GM10248 (cell line): ENCODE measurements at regions not wholly inside any gene's neighbourhood (a gene's known extent, or its start where the extent isn't known, plus 50 kb on each side); places are given as distances from the start of the nearest gene placed in this dataset.

Experiments used
- CTCF ChIA-PET: fragments of 300-600 bp; sonication (Branson Sonifier 250); formaldehyde crosslinking; extraction: SDS; loops from one replicate; lab custom pipeline; 2021; ENCODE audit warnings: antibody characterized with exemption; lab: Yijun Ruan, JAX
- POLR2A ChIA-PET: fragments of 350-650 bp; sonication (Branson Sonifier 250); formaldehyde crosslinking; extraction: SDS; loops from one replicate; lab custom pipeline; 2020; ENCODE audit warnings: antibody characterized with exemption; lab: Yijun Ruan, JAX
- DNase-seq: peaks from one replicate; pipeline ENCODE4 v3.0.0; 2012; ENCODE audit errors: extremely low spot score
- TF ChIP-seq, protein P1 (sequence below): IDR thresholded peaks from 2 replicates; pipeline ENCODE4 v1.5.1; 2012; ENCODE audit warnings: mild to moderate bottlenecking, low read depth; ENCODE audit errors: extremely low read depth, missing control alignments, control extremely low read depth

DNA sequence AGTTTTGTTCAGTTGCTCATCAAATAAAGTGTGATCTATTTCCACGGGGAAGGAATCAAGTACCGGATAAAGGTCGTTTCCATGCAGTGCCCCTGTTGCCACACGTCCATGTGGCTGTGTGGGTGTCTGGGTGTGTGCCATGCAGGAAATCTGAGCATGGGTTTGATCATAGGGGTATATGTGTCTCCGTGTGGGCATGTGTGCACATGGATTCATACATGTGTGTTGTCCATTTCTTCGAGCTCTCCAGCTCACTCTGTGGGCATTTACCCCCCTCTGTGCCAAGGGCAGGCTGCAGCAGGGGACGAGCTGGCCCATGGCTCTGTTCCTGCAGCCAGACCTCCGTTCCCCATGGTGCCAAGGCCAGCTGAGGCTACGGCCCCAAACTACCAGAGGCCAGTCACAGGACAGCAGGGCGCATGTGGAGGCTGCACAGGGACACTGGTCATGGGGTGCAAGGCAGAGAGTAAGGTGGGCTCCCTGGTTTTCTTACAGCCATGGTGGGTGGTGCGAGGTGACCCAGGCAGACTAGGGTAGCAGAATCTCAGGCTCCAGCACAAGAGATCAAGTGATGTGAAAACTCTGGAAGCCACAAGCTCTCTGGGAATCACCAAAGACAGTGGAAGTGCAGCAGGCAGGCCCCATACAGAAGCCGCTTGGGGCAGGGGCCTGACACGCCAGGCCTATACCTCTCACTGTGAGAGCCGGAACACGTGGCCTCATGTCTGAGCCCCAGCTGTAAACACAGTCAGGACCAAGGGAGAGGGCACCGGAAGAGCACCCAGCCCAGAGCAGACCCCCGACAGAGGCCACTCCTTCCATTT, 66.4 kb upstream of the RAB6C start:
- TF ChIP-seq, protein P1, sequence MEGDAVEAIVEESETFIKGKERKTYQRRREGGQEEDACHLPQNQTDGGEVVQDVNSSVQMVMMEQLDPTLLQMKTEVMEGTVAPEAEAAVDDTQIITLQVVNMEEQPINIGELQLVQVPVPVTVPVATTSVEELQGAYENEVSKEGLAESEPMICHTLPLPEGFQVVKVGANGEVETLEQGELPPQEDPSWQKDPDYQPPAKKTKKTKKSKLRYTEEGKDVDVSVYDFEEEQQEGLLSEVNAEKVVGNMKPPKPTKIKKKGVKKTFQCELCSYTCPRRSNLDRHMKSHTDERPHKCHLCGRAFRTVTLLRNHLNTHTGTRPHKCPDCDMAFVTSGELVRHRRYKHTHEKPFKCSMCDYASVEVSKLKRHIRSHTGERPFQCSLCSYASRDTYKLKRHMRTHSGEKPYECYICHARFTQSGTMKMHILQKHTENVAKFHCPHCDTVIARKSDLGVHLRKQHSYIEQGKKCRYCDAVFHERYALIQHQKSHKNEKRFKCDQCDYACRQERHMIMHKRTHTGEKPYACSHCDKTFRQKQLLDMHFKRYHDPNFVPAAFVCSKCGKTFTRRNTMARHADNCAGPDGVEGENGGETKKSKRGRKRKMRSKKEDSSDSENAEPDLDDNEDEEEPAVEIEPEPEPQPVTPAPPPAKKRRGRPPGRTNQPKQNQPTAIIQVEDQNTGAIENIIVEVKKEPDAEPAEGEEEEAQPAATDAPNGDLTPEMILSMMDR: no peak
- ChIA-PET POLR2A (no interaction called here), CTCF (no interaction called here)
- no peak for DNase-seq

DNA sequence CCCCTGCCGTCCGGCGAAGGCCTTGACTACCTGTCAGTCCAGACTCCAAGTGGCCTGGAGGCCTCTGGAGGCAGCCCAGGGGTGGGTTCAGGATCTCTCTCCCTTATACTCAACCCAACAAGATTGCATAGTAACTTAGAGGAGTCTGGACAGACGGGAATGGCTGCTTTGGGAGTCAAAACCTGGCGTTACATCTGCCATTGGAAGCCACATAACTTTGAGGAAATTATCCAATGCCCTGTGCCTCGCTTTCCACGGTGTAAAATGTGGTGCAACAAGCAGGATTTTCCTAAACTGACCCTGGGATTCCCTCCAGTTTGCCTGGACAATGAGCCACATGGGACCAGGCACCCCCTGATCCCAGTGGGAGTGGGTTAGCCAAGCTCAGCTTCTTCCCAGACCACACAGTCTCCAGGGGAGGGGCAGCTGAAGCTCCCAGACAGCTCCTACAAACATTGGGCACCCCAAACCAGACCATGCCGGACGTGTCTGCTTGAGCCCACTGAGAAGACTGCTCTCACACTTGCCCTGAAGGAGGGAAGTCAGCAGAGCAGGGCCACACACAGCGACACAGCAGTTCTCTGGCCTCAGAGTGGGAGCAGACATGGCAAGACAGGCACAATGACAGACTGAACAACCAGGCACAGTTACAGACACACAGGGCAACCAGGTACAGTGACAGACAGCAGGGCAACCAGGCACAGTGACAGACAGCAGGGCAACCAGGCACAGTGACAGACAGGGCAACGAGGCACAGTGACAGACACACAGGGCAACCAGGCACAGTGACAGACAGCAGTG, 65.6 kb upstream of the RAB6C start:
- CTCF ChIA-PET: no interaction called here
- POLR2A ChIA-PET: no interaction called here
- TF ChIP-seq, protein P1: no peak
- no peak for DNase-seq

- TF ChIP-seq, protein P1: no peak
- ChIA-PET POLR2A (no interaction called here), CTCF (no interaction called here)
- no peak for DNase-seq
Observed at GRCh38 chr2:129914538-129915302, 64.7 kb upstream of the RAB6C start.

- TF ChIP-seq, protein P1: no peak
- POLR2A ChIA-PET: no interaction called here
- DNase-seq: no peak
Observed at GRCh38 chr2:129915303-129915840, 64.1 kb upstream of the RAB6C start.

GRCh38 chr2:129918604-129919003, 60.9 kb upstream of the RAB6C start:
- CTCF ChIA-PET: no interaction called here
- POLR2A ChIA-PET: no interaction called here
- no peak for DNase-seq
- TF ChIP-seq, protein P1: no peak

More at GRCh38 chr2:129915303-129915840, 64.1 kb upstream of the RAB6C start:
- CTCF ChIA-PET: no interaction called here
